ENCODE measurements at regions not wholly inside any gene's neighbourhood (a gene's known extent, or its start where the extent isn't known, plus 50 kb on each side); places are given as distances from the start of the nearest gene placed in this dataset.

GRCh38 chr3:151987893-151988292 is 114.5 kb downstream of the SUCNR1 start:
- TF ChIP-seq ZNF274 (IDR thresholded peaks at IDR 0.05; ENCODE audit: low read depth, low read length) (no peak), SUZ12 (IDR thresholded peaks at IDR 0.05; ENCODE audit: extremely low read depth, insufficient read depth, insufficient read length) (no peak), YY1 (IDR thresholded peaks at IDR 0.05; ENCODE audit: insufficient read depth, insufficient read length) (no peak)

All from NT2/D1 (cell line).